Stomach (tissue), 8 donors: ENCODE measurements at regions not wholly inside any gene's neighbourhood (a gene's known extent, or its start where the extent isn't known, plus 50 kb on each side); places are given as distances from the start of the nearest gene placed in this dataset.
"Not testable (repeated sequence)": the region's sequence is repeated elsewhere in the genome, so short reads cannot be mapped to it uniquely, and the experiment has no call there.

Experiments used
- DNase-seq, 2 donors: peaks; one replicate each; pipeline versions ENCODE4 v3.0.0 to v3.0.0-alpha.2; 2013 to 2019
- H3K27ac ChIP-seq, 5 donors: fragments of 200-600 bp in 4 of 5; sonication (generic) in 4 of 5; one replicate each; pipeline ENCODE4 v1.5.1; 2013 to 2019; ENCODE audit warnings: mild to moderate bottlenecking in 1 of 5, moderate library complexity in 1 of 5
- H3K27me3 ChIP-seq, 3 donors: fragments of 200-600 bp; sonication (generic); one replicate each; pipeline ENCODE4 v1.5.1; 2017 to 2019; ENCODE audit warnings: mixed run types in 1 of 3
- H3K36me3 ChIP-seq, 4 donors: fragments of 200-600 bp; sonication (generic); 1 replicate in 3 of 4; 2 replicates in 1 of 4; pipeline ENCODE4 v1.5.1; 2016 to 2019
- H3K4me1 ChIP-seq, 4 donors: fragments of 200-600 bp; sonication (generic); one replicate each; pipeline ENCODE4 v1.5.1; 2016 to 2019
- H3K4me3 ChIP-seq, 4 donors: fragments of 200-600 bp; sonication (generic) in 3 of 4; one replicate each; pipeline ENCODE4 v1.5.1; 2016 to 2019; ENCODE audit warnings: mild to moderate bottlenecking in 1 of 4
- H3K9me3 ChIP-seq, 4 donors: fragments of 200-600 bp; sonication (generic); one replicate each; pipeline ENCODE4 v1.5.1; 2016 to 2019
- EP300 ChIP-seq: sonication (generic); formaldehyde crosslinking; IDR thresholded peaks from one replicate; pipeline ENCODE4 v1.6.1; 2017; ENCODE audit warnings: antibody characterized with exemption
- POLR2A ChIP-seq, 4 donors: fragments of 450-650 bp; IDR thresholded peaks; one replicate each; pipeline ENCODE4 v1.6.1; 2016; ENCODE audit warnings: antibody characterized with exemption in 4 of 4, control low read depth in 2 of 4, mild to moderate bottlenecking in 1 of 4, moderate library complexity in 1 of 4
- POLR2AphosphoS5 ChIP-seq, 3 donors: sonication (generic); formaldehyde crosslinking; IDR thresholded peaks; one replicate each; pipeline ENCODE4 v1.6.1; 2016; ENCODE audit warnings: antibody characterized with exemption in 3 of 3
- WGBS, 5 donors: extraction: QIAGEN DNeasy Blood & Tissue Kit in 3 of 5; methylation state at CpG; one replicate each; pipeline versions ENCODE4 v1.1.5 to v1.1.7; 2013 to 2018; 5-methylcytosine and 5-hydroxymethylcytosine counted together
- intact Hi-C: fragments of 100-400 bp; cut with DNase I; formaldehyde crosslinking; loops from one replicate; pipeline ENCODE4 v1.15.1; 2023; ENCODE audit warnings: low total_unique reads
- TF ChIP-seq, protein P1 (sequence below), 7 experiments: fragments of 450-650 bp in 4 of 7; fragments of 200-600 bp in 3 of 7; sonication (generic) in 3 of 7; IDR thresholded peaks; one replicate each; pipeline ENCODE4 v1.5.1; 2016 to 2019; ENCODE audit warnings: antibody characterized with exemption in 7 of 7, control low read depth in 2 of 7, mild to moderate bottlenecking in 1 of 7
- donor health status: healthy with polysubstance abuse.
- donor health status: Bipolar disorder and iron deficiency.
- donor health status: healthy.

DNA sequence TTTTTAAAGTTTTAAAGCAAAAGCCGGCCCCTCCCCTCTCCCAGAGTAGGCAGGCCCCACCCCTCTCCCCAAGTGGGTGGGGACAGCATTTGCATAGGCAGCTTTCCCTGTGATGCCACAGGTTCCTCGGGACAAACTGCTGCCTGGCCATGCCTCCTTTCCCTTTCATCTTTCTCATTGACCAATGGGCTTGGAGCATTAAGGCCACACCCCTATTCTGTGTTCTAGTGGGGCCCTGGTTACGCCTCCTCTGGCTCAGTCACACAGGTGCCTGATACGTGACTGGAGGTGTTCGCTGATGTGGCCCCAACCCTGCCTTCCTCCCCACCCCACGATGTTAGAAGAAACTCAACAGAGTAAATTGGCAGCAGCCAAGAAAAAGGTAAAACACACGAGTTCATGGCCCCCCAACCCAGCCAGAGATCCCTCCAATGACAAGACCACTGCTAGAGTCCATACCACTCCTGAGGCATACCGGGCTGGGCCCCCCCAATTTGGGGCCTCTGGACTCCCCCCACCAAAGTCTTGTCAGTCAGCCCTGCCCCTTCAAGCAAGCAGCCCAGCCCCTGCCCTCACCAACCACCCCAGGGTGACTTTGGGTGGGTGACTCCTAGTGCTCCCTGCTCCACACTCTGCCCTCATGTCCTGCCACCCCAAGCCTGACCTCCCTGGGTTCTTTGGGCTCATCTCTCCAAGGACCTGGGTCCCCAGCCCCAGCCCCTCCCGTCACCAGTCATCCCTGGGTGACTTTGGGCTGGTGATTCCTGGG is 62.8 kb upstream of the CSPG4 start:
- 57 to 77% (median 76%) methylated on average over 9 of the region's 9 CpGs for WGBS, 5 donors
- H3K4me1 ChIP-seq = peaks cover 0 to 11% (median 5%) of the 10 kb centered on the region in 4 donors
- H3K27me3 ChIP-seq = no peaks in the 10 kb centered on the region
- TF ChIP-seq, protein P1, sequence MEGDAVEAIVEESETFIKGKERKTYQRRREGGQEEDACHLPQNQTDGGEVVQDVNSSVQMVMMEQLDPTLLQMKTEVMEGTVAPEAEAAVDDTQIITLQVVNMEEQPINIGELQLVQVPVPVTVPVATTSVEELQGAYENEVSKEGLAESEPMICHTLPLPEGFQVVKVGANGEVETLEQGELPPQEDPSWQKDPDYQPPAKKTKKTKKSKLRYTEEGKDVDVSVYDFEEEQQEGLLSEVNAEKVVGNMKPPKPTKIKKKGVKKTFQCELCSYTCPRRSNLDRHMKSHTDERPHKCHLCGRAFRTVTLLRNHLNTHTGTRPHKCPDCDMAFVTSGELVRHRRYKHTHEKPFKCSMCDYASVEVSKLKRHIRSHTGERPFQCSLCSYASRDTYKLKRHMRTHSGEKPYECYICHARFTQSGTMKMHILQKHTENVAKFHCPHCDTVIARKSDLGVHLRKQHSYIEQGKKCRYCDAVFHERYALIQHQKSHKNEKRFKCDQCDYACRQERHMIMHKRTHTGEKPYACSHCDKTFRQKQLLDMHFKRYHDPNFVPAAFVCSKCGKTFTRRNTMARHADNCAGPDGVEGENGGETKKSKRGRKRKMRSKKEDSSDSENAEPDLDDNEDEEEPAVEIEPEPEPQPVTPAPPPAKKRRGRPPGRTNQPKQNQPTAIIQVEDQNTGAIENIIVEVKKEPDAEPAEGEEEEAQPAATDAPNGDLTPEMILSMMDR (IDR thresholded peaks at IDR 0.05) = no peak
- no peak for TF ChIP-seq POLR2A (IDR thresholded peaks at IDR 0.05)
- no peak for TF ChIP-seq POLR2AphosphoS5 (IDR thresholded peaks at IDR 0.05)
- no peak for TF ChIP-seq EP300
- no peak overlapping the region for H3K4me3 ChIP-seq
- H3K27ac ChIP-seq = no peak overlapping the region
- H3K36me3 ChIP-seq = no peaks in the 10 kb centered on the region
- no peak for DNase-seq
- intact Hi-C loops = no loop called here
- H3K9me3 ChIP-seq = no peaks in the 10 kb centered on the region

- H3K4me3 ChIP-seq, H3K36me3 ChIP-seq, H3K27ac ChIP-seq, intact Hi-C loops, DNase-seq, H3K9me3 ChIP-seq, H3K27me3 ChIP-seq: not testable (repeated sequence)
- H3K4me1 ChIP-seq = peaks cover 0 to 11% (median 5%) of the 10 kb centered on the region in 4 donors
- WGBS, 5 donors = 67 to 96% (median 82%) methylated on average over 2 to 3 of the region's 3 CpGs
Measured at GRCh38 chr15:75773974-75774373, 61.3 kb upstream of the CSPG4 start.

- H3K4me3 ChIP-seq, H3K36me3 ChIP-seq, H3K27me3 ChIP-seq, H3K27ac ChIP-seq, intact Hi-C loops, H3K9me3 ChIP-seq, DNase-seq, H3K4me1 ChIP-seq: not testable (repeated sequence)
- WGBS, 5 donors = 33 to 44% (median 41%) methylated on average over 2 of the region's 2 CpGs
Measured at GRCh38 chr15:75771054-75771453, 58.4 kb upstream of the CSPG4 start.

DNA sequence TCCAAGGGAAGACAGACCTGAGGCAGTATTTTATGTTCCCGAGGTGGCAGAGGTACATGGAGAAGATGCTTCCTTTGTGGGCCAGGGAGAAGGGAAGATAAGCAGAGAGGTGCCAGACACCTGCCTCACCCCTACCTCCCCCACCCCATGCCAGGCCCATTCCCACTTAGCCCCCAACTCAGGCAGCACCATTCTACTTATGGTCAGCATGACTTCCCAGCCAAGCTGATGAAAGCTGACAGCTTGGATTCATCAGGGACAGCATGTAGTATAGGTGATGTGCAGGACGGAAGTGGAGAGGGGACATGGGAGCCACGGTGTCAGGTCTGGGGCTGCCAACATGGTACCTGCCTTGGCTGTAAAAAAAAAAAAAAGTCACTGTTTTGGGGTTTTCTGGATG is 57.5 kb upstream of the CSPG4 start:
- no peaks in the 10 kb centered on the region for H3K27me3 ChIP-seq
- 72 to 90% (median 82%) methylated on average over 3 of the region's 3 CpGs for WGBS, 5 donors
- no peak for DNase-seq
- H3K36me3 ChIP-seq = no peaks in the 10 kb centered on the region
- H3K4me1 ChIP-seq = no peaks in the 10 kb centered on the region
- no peaks in the 10 kb centered on the region for H3K9me3 ChIP-seq
- TF ChIP-seq, protein P1 (IDR thresholded peaks at IDR 0.05) = no peak
- TF ChIP-seq EP300 = no peak
- no peak for TF ChIP-seq POLR2AphosphoS5 (IDR thresholded peaks at IDR 0.05)
- TF ChIP-seq POLR2A (IDR thresholded peaks at IDR 0.05) = no peak
- no peak overlapping the region for H3K4me3 ChIP-seq
- no peak overlapping the region for H3K27ac ChIP-seq
- intact Hi-C loops = no loop called here

DNA sequence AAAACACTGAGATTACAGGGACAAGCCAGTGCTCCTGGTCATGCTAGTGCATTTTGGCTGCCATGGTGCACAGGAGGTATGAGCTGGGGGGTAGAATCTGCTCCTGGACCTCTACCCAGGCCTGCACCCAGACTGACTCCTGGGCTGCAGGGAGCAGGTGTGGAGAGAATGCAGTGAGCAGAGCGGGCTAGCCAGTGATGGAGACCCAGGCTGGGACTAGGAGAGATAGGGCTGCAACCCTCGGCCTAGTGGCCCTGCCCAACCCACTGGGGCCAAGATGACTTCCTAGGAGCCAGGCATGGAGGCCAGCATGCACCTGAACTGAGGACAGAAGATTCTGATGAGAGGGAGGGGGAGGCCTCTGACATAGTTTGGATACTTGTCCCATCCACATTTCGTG is 55.9 kb upstream of the CSPG4 start:
- H3K27me3 ChIP-seq, H3K9me3 ChIP-seq, DNase-seq, H3K4me3 ChIP-seq, intact Hi-C loops, H3K27ac ChIP-seq, H3K4me1 ChIP-seq, H3K36me3 ChIP-seq: not testable (repeated sequence)
- WGBS, 5 donors = 81 to 93% (median 85%) methylated on average over 3 of the region's 3 CpGs

DNA sequence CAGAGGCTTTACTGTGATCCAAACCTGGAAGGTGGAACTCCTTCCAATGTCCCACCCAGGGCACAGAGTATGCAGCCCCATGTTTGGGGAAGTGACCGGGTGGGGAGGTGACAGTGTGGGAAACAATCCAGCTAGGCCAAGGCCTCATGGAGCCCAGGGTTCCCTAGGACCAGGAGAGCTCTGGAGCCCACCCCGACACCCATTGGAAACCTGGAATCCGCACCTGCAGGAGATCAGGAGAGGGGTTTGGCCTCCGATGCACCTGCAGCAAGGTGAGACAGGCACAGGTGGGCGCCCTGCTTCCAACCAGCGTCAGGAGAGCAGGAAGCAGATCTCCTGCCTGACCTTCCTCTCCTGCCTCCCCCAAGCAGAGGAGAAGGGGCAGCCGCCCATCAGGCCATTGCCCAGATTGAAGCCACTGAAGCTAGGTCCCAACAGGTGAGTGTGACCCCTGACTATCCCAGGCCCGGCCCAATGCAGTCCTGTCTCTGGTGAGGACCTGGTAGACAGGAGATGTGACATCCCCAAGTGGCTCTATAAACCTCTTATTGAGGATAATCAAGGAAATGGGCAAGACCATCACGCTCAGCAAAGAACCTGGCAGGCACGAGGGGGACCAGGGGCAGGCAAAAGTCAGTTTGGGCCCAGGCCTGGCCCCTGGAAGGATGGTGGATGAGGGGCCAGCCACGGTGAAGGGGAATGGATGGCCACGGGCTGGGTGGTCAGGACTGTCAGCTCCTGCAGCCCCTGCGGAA is 53.1 kb upstream of the CSPG4 start:
- H3K4me3 ChIP-seq, H3K9me3 ChIP-seq, H3K4me1 ChIP-seq, intact Hi-C loops, H3K27me3 ChIP-seq, H3K27ac ChIP-seq, H3K36me3 ChIP-seq, DNase-seq: not testable (repeated sequence)
- WGBS, 5 donors = 87 to 97% (median 91%) methylated on average over 6 to 13 of the region's 13 CpGs

- H3K9me3 ChIP-seq, intact Hi-C loops, DNase-seq, H3K4me1 ChIP-seq, H3K36me3 ChIP-seq, H3K4me3 ChIP-seq, H3K27me3 ChIP-seq, H3K27ac ChIP-seq: not testable (repeated sequence)
- WGBS, 5 donors = 72 to 100% (median 88%) methylated on average over 1 to 5 of the region's 5 CpGs
Measured at GRCh38 chr15:75764845-75765550, 52.4 kb upstream of the CSPG4 start.

- H3K27me3 ChIP-seq, H3K4me3 ChIP-seq, intact Hi-C loops, H3K36me3 ChIP-seq, H3K4me1 ChIP-seq, DNase-seq, H3K27ac ChIP-seq, H3K9me3 ChIP-seq: not testable (repeated sequence)
- 86 to 90% (median 87%) methylated on average over 10 to 14 of the region's 14 CpGs for WGBS, 5 donors
Measured at GRCh38 chr15:75763635-75764600, 51.3 kb upstream of the CSPG4 start.
